Brain microvascular endothelial cell (primary cell): ENCODE measurements at regions not wholly inside any gene's neighbourhood (a gene's known extent, or its start where the extent isn't known, plus 50 kb on each side); places are given as distances from the start of the nearest gene placed in this dataset.

ENCODE experiments used
- DNase-seq: peaks from one replicate; pipeline ENCODE4 v3.0.0-alpha.2; 2020
- H3K27ac ChIP-seq: fragments of 250-450 bp; sonication (Bioruptor Pico); 2 replicates; pipeline ENCODE4 v1.5.1; 2020; ENCODE audit warnings: mild to moderate bottlenecking, moderate library complexity
- H3K27me3 ChIP-seq: fragments of 250-450 bp; sonication (Bioruptor Pico); replicated peaks from 2 replicates; pipeline ENCODE4 v1.5.1; 2020; ENCODE audit warnings: mild to moderate bottlenecking
- H3K36me3 ChIP-seq: fragments of 250-450 bp; sonication (Bioruptor Pico); replicated peaks from 2 replicates; pipeline ENCODE4 v1.5.1; 2020; ENCODE audit warnings: mild to moderate bottlenecking
- H3K4me3 ChIP-seq: 2 replicates; pipeline ENCODE4 v1.5.1; 2011; ENCODE audit warnings: low read depth, mild to moderate bottlenecking, control low read depth, low read length, moderate library complexity
- CTCF ChIP-seq: IDR thresholded peaks from 2 replicates; pipeline ENCODE4 v1.5.1; 2011; ENCODE audit warnings: low read depth, mild to moderate bottlenecking, moderate library complexity, low read length, control low read depth, inconsistent platforms; ENCODE audit errors: missing control alignments
- in situ Hi-C: cut with HindIII; loops from 2 replicates; pipeline ENCODE4 v1.10.0; 2017; ENCODE audit warnings: low sequenced_read_pairs, low pct_ligation_motif_present

- in situ Hi-C loops, result no loop called here
- H3K4me3 ChIP-seq, result no peak overlapping the region
- H3K27ac ChIP-seq, result no peak overlapping the region
- no peaks in the 10 kb centered on the region for H3K36me3 ChIP-seq
- no peaks in the 10 kb centered on the region for H3K27me3 ChIP-seq
- DNase-seq, result no peak
- TF ChIP-seq CTCF, result no peak
These were observed 123.5 kb downstream of the CBLN1 start for GRCh38 chr16:49158029-49158642.

- H3K27me3 ChIP-seq, result no peaks in the 10 kb centered on the region
- no peak for DNase-seq
- TF ChIP-seq CTCF, result no peak
- no peak overlapping the region for H3K27ac ChIP-seq
- H3K36me3 ChIP-seq, result no peaks in the 10 kb centered on the region
- in situ Hi-C loops, result no loop called here
- no peak overlapping the region for H3K4me3 ChIP-seq
These were observed 131.3 kb downstream of the CBLN1 start for GRCh38 chr16:49150341-49150740.

- Histone ChIP-seq H3K4me3 (no peak overlapping the region), H3K27me3 (no peaks in the 10 kb centered on the region), H3K27ac (no peak overlapping the region), H3K36me3 (no peaks in the 10 kb centered on the region)
- in situ Hi-C loops, result no loop called here
- TF ChIP-seq CTCF, result no peak
- DNase-seq, result no peak
These were observed 133.2 kb downstream of the CBLN1 start for GRCh38 chr16:49148410-49148809.

- no peak overlapping the region for H3K4me3 ChIP-seq
- H3K36me3 ChIP-seq, result no peaks in the 10 kb centered on the region
- H3K27ac ChIP-seq, result no peak overlapping the region
- in situ Hi-C loops, result no loop called here
- no peak for DNase-seq
- H3K27me3 ChIP-seq, result no peaks in the 10 kb centered on the region
- TF ChIP-seq CTCF, result no peak
These were observed 141.0 kb downstream of the CBLN1 start for GRCh38 chr16:49140618-49141017.

- TF ChIP-seq CTCF, result no peak
- no peak for DNase-seq
- Histone ChIP-seq H3K27me3 (no peaks in the 10 kb centered on the region), H3K36me3 (no peaks in the 10 kb centered on the region), H3K27ac (no peak overlapping the region), H3K4me3 (no peak overlapping the region)
- in situ Hi-C loops, result no loop called here
These were observed 151.2 kb downstream of the CBLN1 start for GRCh38 chr16:49130397-49130796.

- TF ChIP-seq CTCF, result no peak
- H3K27me3 ChIP-seq, result no peaks in the 10 kb centered on the region
- no peaks in the 10 kb centered on the region for H3K36me3 ChIP-seq
- in situ Hi-C loops, result no loop called here
- H3K4me3 ChIP-seq, result no peak overlapping the region
- no peak for DNase-seq
- H3K27ac ChIP-seq, result no peak overlapping the region
These were observed 151.7 kb downstream of the CBLN1 start for GRCh38 chr16:49129935-49130334.
